ENCODE measurements at regions not wholly inside any gene's neighbourhood (a gene's known extent, or its start where the extent isn't known, plus 50 kb on each side); places are given as distances from the start of the nearest gene placed in this dataset.

DNA sequence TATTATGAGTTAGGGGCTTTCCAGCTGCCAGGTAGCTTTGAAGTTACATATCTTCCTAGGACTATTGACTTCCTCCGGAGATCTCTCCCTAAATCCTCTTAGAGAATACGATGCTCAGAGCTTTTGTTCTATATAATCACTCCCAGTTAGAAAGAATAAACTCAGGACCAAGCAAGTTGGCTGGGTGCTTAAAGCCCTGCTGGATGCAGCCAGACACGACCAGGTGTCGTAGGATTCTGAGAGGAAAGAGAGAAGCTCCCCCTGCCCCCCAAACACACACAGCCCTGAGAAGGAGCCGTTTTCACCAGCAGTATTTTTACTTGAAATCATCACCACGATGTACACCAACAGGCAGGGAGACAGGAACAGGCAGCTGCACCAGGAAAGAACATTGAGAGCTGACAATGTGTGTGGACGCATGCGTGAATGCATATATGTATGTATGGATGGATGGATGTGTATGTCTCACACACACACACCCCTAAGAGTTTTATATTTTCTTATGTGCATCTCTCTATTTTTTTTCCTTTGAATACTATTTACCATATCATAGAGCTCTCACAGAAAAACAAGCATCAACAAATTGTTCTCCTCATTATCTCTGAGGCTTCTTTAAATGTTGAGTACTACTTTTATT is 382.6 kb downstream of the EPHA4 start:
- DNase-seq (ENCODE audit: extremely low spot score): no peak
- ChIA-PET CTCF (interaction anchor here (1.2 kb wide), 1 partner anchor 17 kb away, joined by 3 read pairs; no protein-coding TSS in a partner anchor), POLR2A (no interaction called here)
- TF ChIP-seq, protein P1, sequence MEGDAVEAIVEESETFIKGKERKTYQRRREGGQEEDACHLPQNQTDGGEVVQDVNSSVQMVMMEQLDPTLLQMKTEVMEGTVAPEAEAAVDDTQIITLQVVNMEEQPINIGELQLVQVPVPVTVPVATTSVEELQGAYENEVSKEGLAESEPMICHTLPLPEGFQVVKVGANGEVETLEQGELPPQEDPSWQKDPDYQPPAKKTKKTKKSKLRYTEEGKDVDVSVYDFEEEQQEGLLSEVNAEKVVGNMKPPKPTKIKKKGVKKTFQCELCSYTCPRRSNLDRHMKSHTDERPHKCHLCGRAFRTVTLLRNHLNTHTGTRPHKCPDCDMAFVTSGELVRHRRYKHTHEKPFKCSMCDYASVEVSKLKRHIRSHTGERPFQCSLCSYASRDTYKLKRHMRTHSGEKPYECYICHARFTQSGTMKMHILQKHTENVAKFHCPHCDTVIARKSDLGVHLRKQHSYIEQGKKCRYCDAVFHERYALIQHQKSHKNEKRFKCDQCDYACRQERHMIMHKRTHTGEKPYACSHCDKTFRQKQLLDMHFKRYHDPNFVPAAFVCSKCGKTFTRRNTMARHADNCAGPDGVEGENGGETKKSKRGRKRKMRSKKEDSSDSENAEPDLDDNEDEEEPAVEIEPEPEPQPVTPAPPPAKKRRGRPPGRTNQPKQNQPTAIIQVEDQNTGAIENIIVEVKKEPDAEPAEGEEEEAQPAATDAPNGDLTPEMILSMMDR (IDR thresholded peaks at IDR 0.05; ENCODE audit: control extremely low read depth, extremely low read depth, low read depth, missing control alignments): no peak

DNA sequence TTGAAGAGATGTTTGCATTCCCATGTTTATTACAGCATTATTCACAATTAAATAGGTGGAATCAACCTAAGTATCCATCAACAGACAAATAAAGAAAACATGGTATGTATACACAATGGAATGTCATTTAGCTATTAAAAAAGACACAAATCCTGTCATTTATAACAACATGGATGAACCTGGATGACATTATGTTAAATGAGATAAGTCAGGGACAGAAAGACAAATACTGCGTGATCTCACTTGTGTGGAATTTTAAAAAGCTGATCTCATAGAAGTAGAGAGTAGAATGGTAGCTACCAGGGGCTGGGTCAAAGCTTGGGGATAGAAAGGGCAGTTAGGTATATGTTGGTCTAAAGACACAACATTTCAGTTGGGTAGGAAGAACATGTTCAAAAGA is 376.3 kb downstream of the EPHA4 start:
- CTCF ChIA-PET: no interaction called here
- DNase-seq (ENCODE audit: extremely low spot score): no peak
- POLR2A ChIA-PET: no interaction called here
- TF ChIP-seq, protein P1 (IDR thresholded peaks at IDR 0.05; ENCODE audit: control extremely low read depth, extremely low read depth, low read depth, missing control alignments): no peak

- POLR2A ChIA-PET: no interaction called here
- DNase-seq (ENCODE audit: extremely low spot score): no peak
- TF ChIP-seq, protein P1 (IDR thresholded peaks at IDR 0.05; ENCODE audit: control extremely low read depth, extremely low read depth, low read depth, missing control alignments): no peak
- CTCF ChIA-PET: no interaction called here
Measured at GRCh38 chr2:221197225-221197856, 374.8 kb downstream of the EPHA4 start.

GRCh38 chr2:221198309-221198708 is 373.8 kb downstream of the EPHA4 start:
- DNase-seq (ENCODE audit: extremely low spot score): no peak
- ChIA-PET CTCF (no interaction called here), POLR2A (no interaction called here)
- TF ChIP-seq, protein P1 (IDR thresholded peaks at IDR 0.05; ENCODE audit: control extremely low read depth, extremely low read depth, low read depth, missing control alignments): no peak

DNA sequence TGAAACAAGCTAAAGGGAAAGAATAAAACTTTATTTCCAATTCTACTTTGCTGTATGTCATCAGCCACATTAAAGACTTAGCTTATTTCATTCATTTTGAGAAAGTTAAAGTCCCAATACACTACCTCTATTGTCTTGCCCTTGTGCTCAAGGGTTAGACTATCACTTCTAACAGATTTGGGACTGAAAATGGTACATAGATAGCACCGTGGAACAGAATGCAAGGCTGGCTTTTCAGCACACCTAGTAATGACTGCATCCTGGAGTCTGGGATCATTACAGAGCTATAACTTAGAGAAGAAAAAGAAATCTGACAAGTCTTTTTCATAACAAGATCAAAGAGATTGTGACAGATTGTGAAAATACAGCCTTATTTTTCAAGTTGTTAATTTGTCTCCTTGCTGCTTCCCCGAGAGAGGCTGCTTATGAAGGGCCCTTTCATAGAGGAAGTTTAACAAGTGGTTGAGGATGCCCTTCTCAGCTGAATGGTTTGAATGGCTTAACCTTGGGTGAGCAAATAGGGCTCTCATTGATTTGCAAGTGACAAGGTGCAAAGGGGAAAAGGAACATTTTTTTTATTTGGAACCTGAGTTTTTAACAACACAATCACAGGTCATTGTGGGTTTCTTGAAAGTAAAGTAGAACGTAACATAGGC is 371.8 kb downstream of the EPHA4 start:
- TF ChIP-seq, protein P1 (IDR thresholded peaks at IDR 0.05; ENCODE audit: control extremely low read depth, extremely low read depth, low read depth, missing control alignments): no peak
- CTCF ChIA-PET: interaction anchor here (1.0 to 1.6 kb wide), 5 partner anchors 8 to 35 kb away, joined by 3 to 6 read pairs (median 4); no protein-coding TSS in a partner anchor
- POLR2A ChIA-PET: no interaction called here
- no peak for DNase-seq (ENCODE audit: extremely low spot score)

DNA sequence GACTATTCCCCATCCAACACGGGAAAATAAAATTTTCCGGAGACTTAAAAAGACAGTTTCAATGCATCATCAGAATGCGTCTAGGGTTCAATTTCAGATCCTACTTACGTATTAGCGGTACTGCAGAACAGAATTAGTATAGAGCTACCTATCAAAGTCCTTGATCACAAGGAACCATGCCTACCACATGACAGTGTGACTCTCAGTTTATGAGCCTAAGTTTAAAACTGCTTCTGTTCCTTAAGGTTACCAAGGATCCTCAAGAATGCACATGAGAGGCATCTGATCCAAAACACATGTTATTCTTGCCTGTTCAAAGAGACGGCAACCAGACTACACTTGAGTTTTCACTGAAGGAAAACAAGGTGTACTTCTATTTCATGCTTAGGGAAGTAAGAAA is 369.7 kb downstream of the EPHA4 start:
- ChIA-PET POLR2A (no interaction called here), CTCF (no interaction called here)
- DNase-seq (ENCODE audit: extremely low spot score): no peak
- TF ChIP-seq, protein P1 (IDR thresholded peaks at IDR 0.05; ENCODE audit: control extremely low read depth, extremely low read depth, low read depth, missing control alignments): no peak

All from GM10248 (cell line).